ENCODE measurements at regions not wholly inside any gene's neighbourhood (a gene's known extent, or its start where the extent isn't known, plus 50 kb on each side); places are given as distances from the start of the nearest gene placed in this dataset.

GRCh38 chr11:39255648-39256047 lies 2203.8 kb downstream of the LRRC4C start:
- no peaks in the 10 kb centered on the region for H3K36me3 ChIP-seq
- no peak for TF ChIP-seq POLR2A (IDR thresholded peaks at IDR 0.05)
- TF ChIP-seq, protein P1, sequence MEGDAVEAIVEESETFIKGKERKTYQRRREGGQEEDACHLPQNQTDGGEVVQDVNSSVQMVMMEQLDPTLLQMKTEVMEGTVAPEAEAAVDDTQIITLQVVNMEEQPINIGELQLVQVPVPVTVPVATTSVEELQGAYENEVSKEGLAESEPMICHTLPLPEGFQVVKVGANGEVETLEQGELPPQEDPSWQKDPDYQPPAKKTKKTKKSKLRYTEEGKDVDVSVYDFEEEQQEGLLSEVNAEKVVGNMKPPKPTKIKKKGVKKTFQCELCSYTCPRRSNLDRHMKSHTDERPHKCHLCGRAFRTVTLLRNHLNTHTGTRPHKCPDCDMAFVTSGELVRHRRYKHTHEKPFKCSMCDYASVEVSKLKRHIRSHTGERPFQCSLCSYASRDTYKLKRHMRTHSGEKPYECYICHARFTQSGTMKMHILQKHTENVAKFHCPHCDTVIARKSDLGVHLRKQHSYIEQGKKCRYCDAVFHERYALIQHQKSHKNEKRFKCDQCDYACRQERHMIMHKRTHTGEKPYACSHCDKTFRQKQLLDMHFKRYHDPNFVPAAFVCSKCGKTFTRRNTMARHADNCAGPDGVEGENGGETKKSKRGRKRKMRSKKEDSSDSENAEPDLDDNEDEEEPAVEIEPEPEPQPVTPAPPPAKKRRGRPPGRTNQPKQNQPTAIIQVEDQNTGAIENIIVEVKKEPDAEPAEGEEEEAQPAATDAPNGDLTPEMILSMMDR (IDR thresholded peaks at IDR 0.05) = no peak
- no peaks in the 10 kb centered on the region for H3K9me3 ChIP-seq
- H3K4me3 ChIP-seq (replicated peaks in 1 of 3) = no peak overlapping the region
- no peak for DNase-seq
- no peaks in the 10 kb centered on the region for H3K4me1 ChIP-seq
- H3K27ac ChIP-seq = no peak overlapping the region
- H3K27me3 ChIP-seq = no peaks in the 10 kb centered on the region
- intact Hi-C loops (cut with DNase I) = no loop called here
- WGBS, 2 donors = 96 to 100% methylated on average over 1 of the region's 1 CpG

DNA sequence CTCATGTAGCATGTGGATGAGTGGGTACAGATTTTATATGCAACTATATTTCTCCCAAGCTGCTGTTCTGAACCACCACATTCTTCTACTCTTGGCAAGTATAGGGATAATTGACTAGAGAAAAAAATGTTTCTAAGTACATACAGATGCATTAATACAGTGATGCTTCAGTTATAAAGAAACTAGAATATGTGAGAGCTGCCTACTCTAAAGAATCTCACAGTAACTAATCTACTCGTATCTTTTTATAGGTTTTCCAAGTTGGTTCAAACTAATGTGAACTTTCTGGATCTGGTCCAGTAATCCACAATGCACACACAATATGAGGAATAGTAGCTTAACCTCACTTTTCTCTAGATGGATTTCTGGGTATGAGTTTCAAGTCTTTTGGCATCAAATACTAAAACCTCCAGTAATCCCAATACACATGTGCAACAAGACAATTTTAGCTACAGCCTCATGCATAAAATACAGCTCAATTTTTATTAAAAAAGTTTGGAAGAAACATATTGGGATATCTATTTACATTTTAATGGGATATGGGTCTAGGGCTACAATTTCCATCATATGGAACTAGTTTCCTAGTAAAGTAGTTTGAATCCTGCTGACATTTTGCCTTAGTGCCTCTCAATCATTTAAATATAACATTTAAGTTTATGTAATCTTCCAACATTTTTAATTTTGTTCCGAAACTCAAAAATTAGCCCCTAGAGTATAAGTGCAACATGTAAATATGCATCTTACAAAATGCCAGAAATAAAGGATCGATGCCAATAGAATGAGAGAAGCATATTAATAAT lies 2209.7 kb downstream of the LRRC4C start:
- H3K9me3 ChIP-seq = no peaks in the 10 kb centered on the region
- DNase-seq = no peak
- no peak overlapping the region for H3K4me3 ChIP-seq (replicated peaks in 1 of 3)
- no peaks in the 10 kb centered on the region for H3K27me3 ChIP-seq
- H3K27ac ChIP-seq = no peak overlapping the region
- intact Hi-C loops (cut with DNase I) = no loop called here
- no peaks in the 10 kb centered on the region for H3K36me3 ChIP-seq
- H3K4me1 ChIP-seq = no peaks in the 10 kb centered on the region
- TF ChIP-seq, protein P1 (IDR thresholded peaks at IDR 0.05) = no peak
- no peak for TF ChIP-seq POLR2A (IDR thresholded peaks at IDR 0.05)
- 72 to 80% methylated on average over 3 of the region's 3 CpGs for WGBS, 2 donors

DNA sequence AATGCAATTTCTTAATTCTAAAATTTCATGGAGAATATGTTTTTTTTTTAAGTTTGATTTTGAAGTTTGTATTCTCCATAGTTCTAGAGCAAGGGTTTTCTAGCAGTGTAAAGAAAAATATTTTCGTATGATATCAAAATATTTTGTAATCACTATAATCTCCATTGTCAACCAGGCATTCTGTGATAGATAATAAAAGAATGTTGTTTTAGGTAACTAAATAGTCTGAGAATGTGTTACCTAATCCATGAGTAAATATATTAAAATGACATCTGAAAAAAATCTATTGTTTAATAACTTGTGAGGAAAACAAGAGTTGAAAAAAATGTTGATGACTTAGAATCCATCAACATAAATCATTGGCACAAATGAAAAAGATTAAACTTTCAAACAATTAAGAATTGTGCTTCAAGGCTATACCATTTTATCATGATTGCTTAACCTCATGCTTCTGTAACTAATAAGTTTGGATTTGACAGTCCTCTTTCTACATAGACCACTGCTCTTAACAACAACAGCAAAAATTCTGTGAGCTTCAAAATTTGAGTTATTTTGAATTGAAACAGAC lies 2211.8 kb downstream of the LRRC4C start:
- Histone ChIP-seq H3K4me3 (replicated peaks in 1 of 3) (no peak overlapping the region), H3K27me3 (no peaks in the 10 kb centered on the region), H3K36me3 (no peaks in the 10 kb centered on the region), H3K4me1 (no peaks in the 10 kb centered on the region), H3K27ac (no peak overlapping the region), H3K9me3 (no peaks in the 10 kb centered on the region)
- no peak for TF ChIP-seq POLR2A (IDR thresholded peaks at IDR 0.05)
- TF ChIP-seq, protein P1 (IDR thresholded peaks at IDR 0.05) = no peak
- intact Hi-C loops (cut with DNase I) = no loop called here
- no peak for DNase-seq
- WGBS, 2 donors = 84 to 93% methylated on average over 1 of the region's 1 CpG

GRCh38 chr11:39239553-39239952 lies 2219.9 kb downstream of the LRRC4C start:
- no peak overlapping the region for H3K27ac ChIP-seq
- no peaks in the 10 kb centered on the region for H3K9me3 ChIP-seq
- H3K27me3 ChIP-seq = no peaks in the 10 kb centered on the region
- WGBS, 2 donors = 75 to 87% methylated on average over 3 of the region's 3 CpGs
- no peak for TF ChIP-seq POLR2A (IDR thresholded peaks at IDR 0.05)
- TF ChIP-seq, protein P1 (IDR thresholded peaks at IDR 0.05) = no peak
- no peaks in the 10 kb centered on the region for H3K36me3 ChIP-seq
- H3K4me3 ChIP-seq (replicated peaks in 1 of 3) = no peak overlapping the region
- DNase-seq = no peak
- H3K4me1 ChIP-seq = no peaks in the 10 kb centered on the region
- intact Hi-C loops (cut with DNase I) = no loop called here

DNA sequence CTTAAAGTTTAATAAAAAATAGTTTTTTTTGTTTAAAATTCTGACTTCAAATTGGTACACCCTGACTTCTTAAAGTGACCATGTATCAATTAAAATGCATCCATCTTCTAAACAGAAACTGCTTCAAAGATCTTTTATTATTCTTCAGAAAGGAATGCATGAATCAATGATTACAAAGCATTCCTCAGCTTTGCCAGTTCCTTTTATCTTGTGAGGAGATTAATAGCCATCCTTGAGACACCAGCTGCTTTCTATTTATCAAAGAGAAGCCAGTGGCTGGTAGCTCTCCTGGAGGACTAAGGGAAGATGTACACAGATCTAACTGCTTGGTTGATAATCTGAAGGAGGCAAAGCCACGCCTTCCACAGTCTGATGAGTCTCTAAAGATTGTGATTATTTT lies 2222.5 kb downstream of the LRRC4C start:
- Histone ChIP-seq H3K4me3 (replicated peaks in 1 of 3) (no peak overlapping the region), H3K9me3 (no peaks in the 10 kb centered on the region), H3K4me1 (no peaks in the 10 kb centered on the region), H3K36me3 (no peaks in the 10 kb centered on the region), H3K27ac (no peak overlapping the region), H3K27me3 (no peaks in the 10 kb centered on the region)
- WGBS, 2 donors = 78 to 82% methylated on average over 1 of the region's 1 CpG
- DNase-seq = no peak
- TF ChIP-seq POLR2A (IDR thresholded peaks at IDR 0.05) = no peak
- TF ChIP-seq, protein P1 (IDR thresholded peaks at IDR 0.05) = no peak
- intact Hi-C loops (cut with DNase I) = no loop called here
